Osteocyte (in vitro differentiated cells): ENCODE measurements at regions not wholly inside any gene's neighbourhood (a gene's known extent, or its start where the extent isn't known, plus 50 kb on each side); places are given as distances from the start of the nearest gene placed in this dataset.

ENCODE experiments used
- DNase-seq: peaks from one replicate; pipeline ENCODE4 v3.0.0; 2021; ENCODE audit warnings: mixed read lengths; ENCODE audit not compliant: unreplicated experiment; ENCODE audit errors: extremely low spot score
- H3K27ac Mint-ChIP-seq: one replicate; pipeline ENCODE4 v1.8.0; 2021; ENCODE audit warnings: mild to moderate bottlenecking, mixed read lengths; ENCODE audit not compliant: unreplicated experiment
- H3K27me3 Mint-ChIP-seq: one replicate; pipeline ENCODE4 v1.8.0; 2021; ENCODE audit warnings: mixed read lengths; ENCODE audit not compliant: unreplicated experiment
- H3K36me3 Mint-ChIP-seq: one replicate; pipeline ENCODE4 v1.8.0; 2021; ENCODE audit warnings: mixed read lengths; ENCODE audit not compliant: unreplicated experiment
- H3K4me1 Mint-ChIP-seq: one replicate; pipeline ENCODE4 v1.8.0; 2021; ENCODE audit warnings: mixed read lengths; ENCODE audit not compliant: unreplicated experiment
- H3K4me3 Mint-ChIP-seq: one replicate; pipeline ENCODE4 v1.8.0; 2021; ENCODE audit warnings: mild to moderate bottlenecking, moderate library complexity, mixed read lengths; ENCODE audit not compliant: unreplicated experiment
- H3K9me3 Mint-ChIP-seq: one replicate; pipeline ENCODE4 v1.8.0; 2021; ENCODE audit warnings: mixed read lengths; ENCODE audit not compliant: unreplicated experiment
- CTCF ChIP-seq: fragments of 200-600 bp; sonication (generic); IDR thresholded peaks from 2 replicates; pipeline ENCODE4 v1.5.0; 2021; ENCODE audit warnings: antibody characterized with exemption, mild to moderate bottlenecking, moderate library complexity

- Mint-ChIP-seq H3K4me1 (peaks cover 11% of the 10 kb centered on the region), H3K9me3 (no peaks in the 10 kb centered on the region), H3K4me3 (no peak overlapping the region), H3K27me3 (peaks cover 8% of the 10 kb centered on the region), H3K36me3 (no peaks in the 10 kb centered on the region), H3K27ac (no peak overlapping the region)
- no peak for TF ChIP-seq CTCF
- DNase-seq, result no peak
Measured at GRCh38 chr7:91633013-91633441, 247.5 kb downstream of the MTERF1 start.

DNA sequence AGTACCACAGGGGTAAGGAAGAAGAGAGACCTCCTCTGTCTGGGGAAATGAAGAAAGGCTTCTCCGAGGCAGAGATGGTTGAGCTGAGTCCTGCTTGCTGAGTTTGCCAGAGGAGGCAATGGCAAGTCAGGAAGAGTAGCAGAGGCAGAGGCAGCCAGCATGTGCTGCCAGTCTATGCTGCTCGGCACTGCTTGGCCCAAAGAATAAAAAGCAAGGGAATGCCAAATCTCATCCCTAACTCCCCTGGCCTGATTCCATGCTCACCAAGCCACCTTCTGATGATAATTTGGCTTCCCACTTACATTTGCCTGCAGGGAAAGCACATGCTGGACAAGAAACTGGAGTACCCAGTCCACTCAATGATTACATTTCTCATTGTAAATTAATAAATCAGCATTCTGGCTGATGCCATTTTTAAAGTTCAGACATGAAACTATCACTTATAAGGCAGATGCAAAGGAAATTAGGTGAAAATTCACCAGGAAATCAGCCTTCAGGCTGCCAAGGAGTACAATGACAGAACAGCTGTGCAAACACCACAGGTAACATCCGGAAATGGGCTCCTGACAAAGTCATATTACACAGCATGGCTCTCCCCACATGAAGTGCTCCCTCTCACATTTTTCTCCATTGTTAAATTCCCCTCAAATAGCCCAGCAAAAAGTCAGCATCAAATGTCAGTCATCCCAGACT is 245.9 kb downstream of the MTERF1 start:
- Mint-ChIP-seq H3K27me3 (peaks cover 18% of the 10 kb centered on the region), H3K4me1 (peaks cover 2% of the 10 kb centered on the region), H3K9me3 (no peaks in the 10 kb centered on the region), H3K36me3 (no peaks in the 10 kb centered on the region), H3K4me3 (no peak overlapping the region), H3K27ac (no peak overlapping the region)
- TF ChIP-seq CTCF, result no peak
- DNase-seq, result no peak

DNA sequence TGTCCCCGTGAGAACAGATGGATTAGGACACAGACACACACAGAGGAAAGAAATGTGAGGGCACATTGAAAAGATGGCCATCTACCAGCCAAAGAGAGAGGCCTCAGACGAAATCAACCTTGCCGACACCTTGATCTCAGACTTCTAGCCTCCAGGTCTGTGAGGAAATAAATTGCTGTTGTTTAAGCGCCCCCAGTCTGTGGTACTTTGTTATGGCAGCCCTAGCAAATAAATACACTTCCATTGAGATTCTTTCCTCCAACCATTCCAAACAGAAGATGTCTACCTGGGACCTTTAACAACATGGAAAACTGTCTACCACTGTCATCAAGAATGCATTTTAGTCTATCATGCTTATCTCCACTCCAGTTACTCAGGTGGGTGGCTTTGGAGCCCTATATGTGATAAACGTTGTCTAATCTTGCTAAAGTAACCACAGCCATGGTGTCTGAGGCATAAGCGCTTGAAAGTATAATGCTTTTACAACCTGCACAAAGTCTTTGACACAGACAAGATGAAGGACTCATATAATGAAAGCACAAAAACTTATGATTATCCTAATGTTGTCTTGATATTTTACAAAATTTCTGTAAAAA is 244.3 kb downstream of the MTERF1 start:
- H3K27me3 Mint-ChIP-seq, result peaks cover 18% of the 10 kb centered on the region

GRCh38 chr7:91636728-91637127 is 243.8 kb downstream of the MTERF1 start:
- Mint-ChIP-seq H3K9me3 (no peaks in the 10 kb centered on the region), H3K27ac (no peak overlapping the region), H3K36me3 (no peaks in the 10 kb centered on the region), H3K4me1 (peaks cover 2% of the 10 kb centered on the region), H3K27me3 (peaks cover 22% of the 10 kb centered on the region), H3K4me3 (no peak overlapping the region)
- TF ChIP-seq CTCF, result no peak
- no peak for DNase-seq

More for the DNA sequence above, 244.3 kb downstream of the MTERF1 start:
- Mint-ChIP-seq H3K27ac (no peak overlapping the region), H3K36me3 (no peaks in the 10 kb centered on the region), H3K9me3 (no peaks in the 10 kb centered on the region), H3K4me1 (peaks cover 2% of the 10 kb centered on the region), H3K4me3 (no peak overlapping the region)
- DNase-seq, result no peak
- peak; percentile 53 for TF ChIP-seq CTCF

DNA sequence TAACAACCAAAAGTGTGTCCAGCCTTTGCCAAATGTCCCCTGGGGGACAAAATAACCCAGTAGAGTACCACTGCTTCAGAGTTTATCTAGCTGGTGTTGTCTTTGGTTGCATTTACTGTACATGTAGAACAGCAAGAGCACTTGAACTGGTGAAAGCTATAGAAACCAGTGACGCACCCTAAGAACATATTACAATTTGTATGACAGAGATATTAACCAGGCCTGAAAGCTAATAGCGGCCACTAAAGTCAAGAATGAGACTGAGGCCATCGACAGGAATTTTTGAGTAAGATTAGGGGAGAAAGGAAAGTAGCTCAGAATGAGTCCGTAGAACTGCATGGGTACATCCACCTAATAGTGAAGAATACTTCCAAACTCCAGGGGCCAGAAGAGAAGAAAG is 236.2 kb downstream of the MTERF1 start:
- Mint-ChIP-seq H3K27ac (no peak overlapping the region), H3K4me1 (no peaks in the 10 kb centered on the region), H3K36me3 (no peaks in the 10 kb centered on the region), H3K4me3 (no peak overlapping the region), H3K27me3 (peaks cover 47% of the 10 kb centered on the region), H3K9me3 (no peaks in the 10 kb centered on the region)
- TF ChIP-seq CTCF, result no peak
- DNase-seq, result no peak
